Mucosa of gallbladder (tissue), 1 donor: ENCODE measurements at regions not wholly inside any gene's neighbourhood (a gene's known extent, or its start where the extent isn't known, plus 50 kb on each side); places are given as distances from the start of the nearest gene placed in this dataset.

Experiments
- DNase-seq: peaks from one replicate; pipeline ENCODE4 v3.0.0-alpha.2; 2020; ENCODE audit warnings: low spot score
- donor health status: DM: no; HTN: no; CAD: no.

DNA sequence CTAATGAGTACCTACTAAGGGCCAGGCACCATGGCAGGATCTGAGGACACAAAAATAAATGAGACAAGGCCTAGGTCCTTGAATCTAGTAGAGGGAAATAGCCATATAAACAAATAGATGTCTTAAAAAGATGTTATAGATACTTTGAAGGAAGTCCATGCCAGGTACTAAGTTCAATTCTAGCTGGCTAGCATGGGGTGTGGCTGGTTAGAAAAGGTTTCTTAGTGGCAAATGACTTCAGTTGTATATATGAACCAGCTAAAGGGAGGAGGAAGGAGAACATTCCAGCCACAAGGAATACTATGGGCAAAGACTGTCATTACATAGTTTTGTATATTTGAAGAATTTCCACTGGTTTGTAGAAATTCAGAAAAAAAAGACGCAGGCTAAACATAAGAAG, 133.6 kb upstream of the BMP4 start:
- no peak for DNase-seq

DNA sequence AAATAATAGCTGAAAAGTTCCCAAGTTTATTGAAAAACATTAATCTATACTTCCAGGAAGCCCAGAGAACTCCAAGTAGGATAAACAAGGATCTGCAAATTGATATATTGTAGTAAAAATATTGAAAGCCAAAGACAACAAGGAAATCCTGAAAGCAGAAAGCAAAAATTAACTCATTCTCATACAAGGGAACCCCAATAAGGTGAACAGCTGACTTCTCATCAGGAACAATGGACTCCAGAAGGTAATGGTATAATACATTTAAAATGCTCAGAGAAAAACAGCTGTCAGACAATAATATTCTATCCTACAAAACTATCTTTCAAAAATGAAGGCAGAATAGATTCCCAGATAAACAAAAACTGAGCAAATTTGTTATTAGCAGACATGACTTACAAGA, 138.1 kb upstream of the BMP4 start:
- DNase-seq: no peak

DNA sequence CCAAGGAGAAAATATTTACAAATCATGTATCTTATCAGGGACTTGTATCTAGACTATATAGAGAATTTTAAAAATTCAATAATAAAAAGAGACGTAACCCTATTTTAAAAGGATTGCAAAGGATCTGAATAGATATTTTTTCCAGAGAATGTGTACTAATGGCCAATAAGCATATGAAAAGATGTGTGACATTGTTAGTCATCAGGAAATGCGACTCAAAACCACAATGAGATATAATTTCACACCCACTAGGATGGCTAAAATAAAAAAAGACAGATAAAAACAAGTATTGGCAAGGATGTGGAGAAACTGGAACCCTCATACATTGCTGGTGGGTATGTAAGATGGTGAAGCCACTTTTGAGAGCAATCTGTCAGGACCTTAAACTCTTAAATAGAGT, 141.9 kb upstream of the BMP4 start:
- no peak for DNase-seq

DNA sequence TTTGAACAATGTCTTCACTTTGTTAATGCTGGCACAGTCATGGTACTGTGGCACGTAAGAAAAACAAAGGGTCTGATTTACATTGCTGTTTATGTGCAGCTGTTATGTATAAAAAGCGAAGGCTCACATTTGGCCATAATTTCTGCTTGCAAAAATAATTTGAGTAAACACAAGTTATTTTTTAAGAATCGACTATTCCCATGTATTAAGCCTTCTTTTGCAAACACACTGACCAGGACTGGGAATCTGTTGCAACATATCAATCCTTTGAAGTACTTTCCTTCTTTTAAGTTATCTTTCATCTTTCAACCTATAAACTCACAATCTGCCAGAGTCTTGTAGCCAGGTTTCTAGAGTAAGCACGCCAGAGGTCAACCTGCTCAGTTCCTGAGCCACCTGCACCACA, 145.4 kb upstream of the BMP4 start:
- DNase-seq: no peak

DNA sequence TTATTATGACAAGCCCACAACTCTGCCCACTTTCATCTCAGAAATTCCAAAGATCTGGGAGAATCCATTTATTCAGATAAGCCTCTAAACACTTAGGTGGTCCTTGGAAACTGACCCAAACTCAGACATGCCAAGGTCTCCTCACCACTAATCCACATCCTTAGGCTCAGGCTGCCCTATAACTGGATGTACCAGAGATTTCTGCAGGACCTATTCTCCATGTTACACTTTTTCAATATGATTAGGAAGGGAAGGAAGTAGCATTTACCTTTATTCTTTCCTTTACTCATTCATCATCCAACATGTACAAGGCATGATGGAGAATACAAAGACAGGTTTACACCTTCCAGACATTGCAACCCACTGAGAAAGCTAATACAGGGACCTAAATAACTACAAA, 145.9 kb upstream of the BMP4 start:
- DNase-seq: no peak

DNA sequence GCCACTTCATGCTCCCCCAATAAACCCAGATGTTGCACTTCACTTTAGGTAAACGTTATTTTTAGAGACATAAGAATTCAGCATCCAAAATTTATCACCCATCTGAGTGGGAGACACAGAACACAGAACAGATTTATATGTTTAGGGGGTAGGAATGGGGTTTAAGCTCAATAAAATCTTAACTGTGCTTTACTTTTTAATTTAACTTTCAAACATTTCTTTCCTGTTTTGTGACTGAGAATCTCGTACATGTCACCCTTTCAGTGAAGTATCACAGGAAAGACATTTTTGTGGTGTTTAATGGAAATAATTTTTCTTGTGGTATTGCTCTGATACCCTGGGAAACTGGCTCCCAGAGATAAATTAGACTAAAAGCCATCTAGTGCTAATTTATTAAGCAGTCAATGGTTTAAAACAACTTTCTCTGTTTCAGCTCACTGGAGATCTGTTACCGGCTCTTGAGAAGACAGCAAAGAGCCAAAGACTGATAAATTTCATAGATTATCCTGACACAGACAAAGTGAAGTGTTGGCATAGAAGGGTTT, 148.0 kb upstream of the BMP4 start:
- no peak for DNase-seq

DNA sequence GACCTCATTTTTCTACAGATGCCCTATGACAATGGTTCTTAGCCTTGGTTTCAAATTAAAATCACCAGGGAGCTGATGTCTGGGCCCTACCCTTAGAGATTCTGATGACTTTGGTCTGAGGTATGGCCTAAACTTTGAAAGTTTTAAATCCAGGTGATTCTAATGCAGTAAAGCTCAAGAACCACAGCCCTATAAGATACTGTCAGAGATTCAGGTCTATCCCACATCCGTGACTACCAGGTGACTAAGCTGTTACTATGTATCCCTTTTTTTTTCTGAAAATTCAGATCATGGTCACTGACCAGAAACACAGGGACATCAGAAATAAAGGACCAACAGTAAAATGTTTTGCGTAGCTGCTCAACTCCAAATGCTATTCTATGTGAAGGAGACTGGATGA, 148.8 kb upstream of the BMP4 start:
- no peak for DNase-seq

DNA sequence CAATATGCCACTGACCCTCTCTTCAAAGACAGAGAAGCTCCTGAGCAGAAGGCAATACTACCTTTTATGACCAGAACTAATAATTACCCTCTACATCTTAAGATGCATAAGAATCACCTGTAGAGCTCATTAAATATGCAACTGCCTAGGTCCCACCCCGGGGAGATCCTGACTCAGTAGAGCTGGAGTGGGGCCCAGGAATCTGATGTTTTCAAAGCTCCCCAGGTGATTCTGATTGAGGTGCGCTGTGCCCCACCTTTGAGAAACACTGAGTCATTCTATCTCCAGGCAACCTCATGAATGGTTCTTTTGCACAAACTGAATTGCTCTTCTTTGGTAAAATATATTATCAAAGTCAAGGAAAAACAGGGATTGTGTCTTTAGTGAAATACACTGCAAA, 149.3 kb upstream of the BMP4 start:
- peak; percentile 45 for DNase-seq

DNA sequence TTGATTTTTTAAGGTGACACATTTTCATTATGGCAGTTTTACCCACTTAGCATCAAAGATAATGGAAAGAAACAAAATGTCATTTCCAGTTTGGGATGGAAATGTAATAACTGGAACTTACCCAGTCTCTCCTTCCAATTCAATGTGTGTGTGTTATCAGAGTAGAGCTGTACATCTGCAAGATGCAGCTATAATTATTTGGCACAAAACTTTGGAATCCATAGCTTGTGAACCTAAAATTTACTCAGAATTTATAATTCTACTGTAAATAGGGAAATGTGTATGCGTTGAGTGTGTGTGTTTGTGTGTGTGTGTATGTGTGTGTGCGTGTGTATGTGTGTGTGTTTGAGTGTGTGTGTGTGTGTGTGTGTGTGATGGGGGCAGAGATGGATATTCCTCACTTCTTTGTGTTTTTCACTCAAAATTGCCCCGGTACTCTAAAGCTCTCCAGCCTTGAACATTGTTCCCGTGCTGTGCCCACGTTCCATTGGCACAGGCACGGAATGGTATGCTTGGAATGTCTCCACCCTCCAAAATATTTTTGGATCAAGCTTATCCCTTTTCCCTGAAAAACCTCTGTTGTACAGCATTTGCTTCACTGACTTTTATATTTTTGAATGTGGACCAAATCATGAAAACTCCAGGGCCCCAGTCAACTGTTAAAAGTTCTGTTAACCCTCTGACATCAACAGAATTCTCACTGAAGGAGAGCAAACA, 150.2 kb upstream of the BMP4 start:
- no peak for DNase-seq

DNA sequence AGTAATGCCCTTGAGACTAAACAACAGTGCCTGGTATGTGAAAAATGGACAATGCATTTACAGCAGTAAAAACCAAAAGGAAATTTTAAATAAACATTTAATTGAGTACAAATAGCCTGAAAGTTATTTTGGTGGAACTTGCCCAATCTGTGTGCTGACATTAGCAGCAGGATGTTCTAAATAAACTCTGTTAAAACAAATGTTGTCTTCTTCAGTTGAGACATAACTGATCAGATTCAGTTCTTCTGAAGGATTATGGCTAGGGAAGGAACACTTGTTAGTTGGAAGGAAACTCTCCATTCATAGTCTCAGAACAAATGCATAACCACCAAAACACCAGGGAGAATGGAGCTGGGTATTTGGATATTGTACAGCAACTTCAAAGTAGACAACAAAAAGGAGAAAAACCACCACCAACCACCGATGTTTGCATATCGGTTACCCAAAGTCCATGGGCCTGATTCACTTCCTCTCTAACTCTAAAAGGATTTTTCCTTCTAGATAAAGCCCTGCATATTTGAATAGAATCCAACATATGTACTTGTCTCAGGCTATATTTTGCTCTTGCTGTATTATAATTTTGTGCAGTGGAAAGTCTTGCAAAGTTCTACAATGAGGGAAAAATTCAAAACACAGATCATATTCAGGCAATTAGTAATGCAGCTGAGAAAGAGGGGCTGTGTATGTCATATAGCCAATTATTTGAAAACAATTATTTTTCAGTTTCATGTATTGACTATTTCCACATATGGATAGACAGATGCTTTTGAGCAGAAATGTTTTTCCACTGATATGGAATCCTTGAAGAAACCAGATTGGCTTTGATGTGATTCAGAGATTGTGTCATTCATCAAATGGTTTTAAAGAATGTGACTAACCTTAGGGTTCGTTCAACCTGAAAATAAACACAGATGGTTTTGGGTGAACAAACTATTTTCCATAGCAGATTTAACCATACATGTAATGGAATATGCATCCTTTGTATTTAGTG, 152.2 kb upstream of the BMP4 start:
- no peak for DNase-seq

DNA sequence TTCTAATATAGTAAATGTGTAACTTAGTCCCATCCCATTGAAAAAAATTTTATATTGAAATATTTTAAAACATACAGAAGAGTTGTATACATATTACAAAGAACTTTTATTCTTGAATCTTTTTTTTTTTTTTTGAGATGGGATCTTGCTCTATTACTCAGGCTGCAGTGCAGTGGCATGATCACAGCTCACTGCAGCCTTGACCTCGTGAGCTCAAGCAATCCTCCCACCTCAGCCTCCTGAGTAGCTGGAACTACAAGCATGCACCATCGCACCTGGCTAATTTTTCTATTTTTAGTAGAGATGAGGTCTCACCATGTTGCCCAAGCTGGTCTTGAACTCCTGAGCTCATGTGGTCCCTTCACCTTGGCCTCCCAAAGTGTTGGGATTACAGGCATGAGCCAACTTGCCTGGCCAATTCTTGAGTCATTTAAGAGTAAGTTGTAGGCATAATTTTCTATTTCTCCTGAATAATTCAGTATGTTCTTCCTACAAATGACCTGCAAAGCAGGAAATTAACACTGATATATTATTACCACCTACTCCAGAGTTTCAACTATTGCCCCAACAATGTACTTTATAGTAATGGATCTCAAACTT, 153.0 kb upstream of the BMP4 start:
- DNase-seq: no peak

DNA sequence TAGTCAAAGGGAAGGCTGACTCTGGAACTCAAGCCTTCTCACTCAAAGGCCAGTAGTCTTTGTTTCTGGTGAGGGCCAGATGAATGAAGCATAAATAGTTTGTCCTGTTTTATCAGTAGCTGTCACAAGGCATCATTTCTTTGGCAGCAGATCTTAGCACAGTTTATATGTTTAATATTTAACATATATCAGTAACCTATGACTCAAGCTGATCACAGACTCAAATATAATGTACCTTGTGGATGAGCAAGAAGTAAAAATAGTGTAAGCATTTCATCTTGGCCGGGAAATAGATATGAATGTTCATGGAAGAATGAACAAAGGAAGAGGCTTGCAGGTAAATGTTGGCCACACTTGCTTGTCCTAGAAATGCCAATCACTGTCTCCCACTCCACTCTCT, 158.3 kb upstream of the BMP4 start:
- no peak for DNase-seq

DNA sequence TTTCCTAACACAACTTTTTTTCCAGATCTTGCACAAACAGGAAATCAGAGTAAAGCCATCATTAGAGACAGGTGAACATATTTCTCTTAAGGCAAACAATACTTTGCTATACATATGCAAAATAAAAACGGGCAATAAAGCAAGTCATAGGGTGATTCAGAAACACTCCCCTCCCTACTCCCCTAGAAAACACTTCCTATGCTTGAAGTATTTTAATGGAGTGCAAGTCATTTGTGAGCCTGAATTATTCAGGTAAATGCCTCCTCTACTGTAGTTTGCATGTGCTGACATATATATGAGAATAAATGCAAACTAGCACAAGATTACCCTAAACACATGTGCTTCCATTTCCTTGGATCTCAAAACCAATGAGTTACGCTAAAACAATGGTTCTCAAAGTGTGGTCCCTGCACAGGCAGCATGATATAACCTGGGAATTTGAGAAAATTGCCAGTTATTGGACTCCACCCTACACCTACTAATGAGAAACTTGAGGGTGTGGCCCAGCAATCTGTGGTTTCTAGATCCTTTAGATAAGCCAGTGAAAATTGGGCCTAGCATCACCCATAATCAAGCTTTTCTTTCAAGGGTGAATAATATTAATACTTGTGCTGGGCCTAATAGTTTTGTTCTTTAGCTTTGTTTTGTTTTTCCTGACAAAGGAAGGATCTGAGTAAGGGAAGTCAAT, 159.7 kb upstream of the BMP4 start:
- DNase-seq: no peak

DNA sequence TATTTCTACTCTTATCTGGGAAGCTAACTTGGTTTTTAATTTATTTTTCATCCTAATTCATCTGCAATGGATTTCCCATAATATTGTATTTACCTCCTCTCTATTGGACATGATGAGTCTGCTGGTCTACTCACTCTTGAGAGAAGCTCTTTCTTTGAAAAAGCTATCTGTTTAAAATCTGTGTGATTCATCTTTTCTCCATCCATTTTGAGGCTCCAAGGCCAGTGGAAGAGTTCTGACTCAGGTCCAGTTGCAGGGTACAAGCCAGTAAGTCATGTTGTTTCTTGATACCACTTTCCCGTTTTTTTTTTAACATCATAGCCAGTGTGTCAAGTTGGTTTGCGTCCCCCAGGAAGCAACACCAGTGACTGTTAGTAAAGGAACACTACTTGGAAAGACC, 160.3 kb upstream of the BMP4 start:
- DNase-seq: no peak

DNA sequence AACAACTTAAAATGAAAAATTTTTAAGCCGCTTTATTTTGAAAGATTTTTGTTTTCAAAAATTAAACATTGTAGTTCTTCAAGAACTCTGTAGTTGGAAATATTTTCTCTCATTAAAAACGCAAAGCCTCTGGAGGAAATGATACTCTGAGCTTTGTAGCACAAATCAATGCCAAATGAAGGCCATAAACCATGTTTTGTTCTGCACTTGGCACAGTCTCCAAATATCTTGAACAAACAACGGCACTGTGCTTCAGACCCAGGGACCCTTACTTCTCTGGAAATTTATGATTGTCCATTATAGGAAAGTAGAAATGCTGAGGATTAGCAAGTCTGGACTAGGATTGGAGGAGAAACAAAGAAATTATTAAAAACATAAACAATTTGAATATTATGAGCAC, 160.8 kb upstream of the BMP4 start:
- DNase-seq: no peak

DNA sequence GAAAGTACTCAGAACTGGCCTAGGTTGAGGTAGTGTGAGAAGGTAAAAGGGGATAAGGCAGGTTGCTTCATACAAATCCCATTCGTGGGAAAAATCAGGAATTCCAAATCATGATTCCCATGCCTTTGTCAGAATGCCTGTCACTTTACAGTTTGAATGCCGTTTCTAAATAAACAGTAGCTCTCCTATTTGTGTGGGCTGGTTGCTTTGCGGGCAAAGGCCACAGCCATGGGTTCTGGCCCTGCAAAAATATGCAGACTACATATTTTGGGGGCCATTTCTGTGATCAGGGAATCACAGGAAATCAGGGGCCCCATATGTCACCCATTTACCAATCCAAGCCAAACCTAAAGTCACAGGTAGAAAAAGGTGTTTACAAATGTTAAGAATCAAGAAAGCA, 161.3 kb upstream of the BMP4 start:
- DNase-seq: no peak

DNA sequence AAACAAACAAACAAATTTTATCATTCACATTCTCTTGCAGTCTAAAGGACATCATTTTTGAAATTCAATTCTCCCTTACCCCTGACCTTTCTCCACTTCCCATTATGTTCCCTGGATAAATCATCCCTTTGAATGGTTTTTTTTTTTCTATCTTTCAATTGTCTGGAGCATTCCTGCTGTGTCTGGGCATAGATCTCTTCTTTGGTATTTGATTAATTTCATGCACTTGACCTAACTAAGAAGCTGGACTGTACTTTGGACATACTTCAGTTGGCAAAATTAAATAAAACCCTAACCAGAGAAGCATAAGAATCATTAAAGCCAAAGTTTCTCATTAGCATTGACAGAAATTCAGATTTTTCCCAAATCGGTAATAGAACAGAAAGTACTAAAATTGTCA, 163.6 kb upstream of the BMP4 start:
- no peak for DNase-seq

DNA sequence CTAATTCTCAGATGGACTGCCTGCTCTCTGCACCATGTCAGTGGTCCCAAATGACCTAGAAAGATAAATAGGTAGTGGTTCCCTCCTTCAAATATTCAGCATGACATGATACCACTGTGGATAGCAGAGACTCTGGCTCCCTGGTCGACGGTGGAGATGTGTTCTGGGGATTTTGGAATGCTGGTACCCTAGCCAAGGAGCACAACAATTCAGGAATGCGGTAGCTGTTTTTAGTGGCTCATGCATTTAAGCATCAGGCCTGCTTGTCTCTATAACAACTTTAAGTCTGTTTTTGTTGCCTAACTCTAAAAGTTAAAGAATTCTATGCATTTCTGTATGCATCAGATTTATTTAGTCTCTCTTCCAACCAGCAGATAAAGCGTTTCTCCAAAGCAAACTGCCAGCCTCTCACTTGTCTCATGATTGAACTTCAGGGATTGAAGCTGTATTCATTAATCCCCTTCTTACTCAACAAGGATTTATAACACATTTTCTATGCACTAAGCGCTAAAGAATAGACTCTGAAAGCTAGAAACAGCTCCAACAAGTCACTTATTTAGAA, 164.9 kb upstream of the BMP4 start:
- no peak for DNase-seq

DNA sequence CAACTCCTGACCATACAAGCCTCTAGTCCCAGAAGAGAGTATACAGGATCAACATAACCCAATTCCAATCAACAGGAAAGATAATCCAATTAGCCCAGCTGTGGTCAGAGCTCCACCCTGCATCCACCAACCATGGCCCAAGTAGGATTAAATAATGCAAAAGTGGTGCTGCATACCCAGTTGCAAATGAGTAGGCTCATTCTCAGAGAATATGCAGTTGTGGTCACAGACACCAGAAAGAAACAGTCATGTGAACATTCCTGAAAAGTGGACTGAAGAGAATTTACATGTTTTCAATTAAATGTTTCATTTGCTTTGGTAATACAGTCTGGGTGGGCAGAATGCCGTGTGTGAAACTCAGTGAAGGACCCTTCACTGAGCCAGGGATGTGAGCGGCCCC, 167.2 kb upstream of the BMP4 start:
- no peak for DNase-seq

DNA sequence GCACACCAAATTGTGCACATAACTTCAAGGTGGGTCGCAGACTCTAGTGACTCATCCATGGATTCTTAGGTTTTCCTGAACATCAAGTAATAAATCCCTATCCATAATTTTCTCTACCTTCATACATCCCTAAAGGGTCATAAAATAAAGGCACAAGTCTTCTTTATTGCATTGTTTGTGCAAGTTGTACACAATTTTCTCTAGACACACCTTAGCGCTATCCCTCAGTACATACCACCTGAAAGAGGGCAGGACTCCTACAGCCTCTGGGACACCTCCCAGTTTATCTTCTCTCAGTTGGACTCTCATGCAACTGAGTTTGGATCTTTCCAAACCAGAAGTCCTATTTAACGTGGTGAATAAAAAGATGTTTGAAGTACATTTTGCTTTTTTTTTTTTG, 168.5 kb upstream of the BMP4 start:
- no peak for DNase-seq

DNA sequence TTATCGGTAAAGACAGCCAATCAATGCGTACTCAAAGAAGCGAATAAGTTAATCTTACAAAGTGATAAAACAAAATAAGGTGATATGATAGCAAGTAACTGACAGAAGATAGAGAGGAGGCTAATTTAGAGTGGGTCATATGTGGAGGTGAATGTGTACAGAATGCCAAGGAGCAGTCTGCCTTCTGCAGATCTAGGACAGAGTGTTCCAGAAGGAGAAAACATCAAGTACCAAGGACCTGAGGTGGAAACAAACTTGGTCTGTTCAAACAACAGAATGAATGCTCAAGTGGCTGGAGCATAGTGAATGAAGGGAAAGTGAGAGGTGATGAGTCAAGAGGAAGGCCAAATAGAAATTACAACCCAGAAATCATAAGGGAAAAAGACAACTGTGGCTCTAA, 170.3 kb upstream of the BMP4 start:
- DNase-seq: no peak

DNA sequence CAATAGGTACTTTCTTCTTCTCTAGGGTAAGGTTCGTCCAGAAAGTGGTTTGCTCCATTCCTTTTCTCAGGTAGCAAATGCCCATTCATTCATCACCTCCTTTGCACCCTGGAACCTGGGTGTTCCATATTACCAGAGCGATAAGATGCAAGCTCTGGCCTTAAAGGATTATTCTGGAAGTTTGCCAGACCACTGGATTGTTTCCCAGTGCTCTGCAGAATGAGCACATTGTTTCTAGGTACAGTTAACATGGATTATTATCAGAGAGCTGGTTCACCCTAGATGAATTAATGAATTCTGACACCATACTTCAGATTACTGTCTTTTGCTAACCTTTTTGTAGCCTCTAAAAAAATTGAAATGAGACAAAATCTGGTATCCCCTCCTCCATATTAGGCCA, 170.9 kb upstream of the BMP4 start:
- no peak for DNase-seq
